Inferior parietal cortex (tissue), 1 donor: ENCODE measurements at regions not wholly inside any gene's neighbourhood (a gene's known extent, or its start where the extent isn't known, plus 50 kb on each side); places are given as distances from the start of the nearest gene placed in this dataset.

ENCODE experiments used
- DNase-seq: peaks from one replicate; pipeline ENCODE4 v3.0.0-alpha.2; 2016; ENCODE audit errors: extremely low spot score

- DNase-seq, result no peak
Measured at GRCh38 chr4:85260064-85260463, 214.9 kb upstream of the ARHGAP24 start.

- DNase-seq, result no peak
Measured at GRCh38 chr4:85265234-85265633, 209.7 kb upstream of the ARHGAP24 start.

GRCh38 chr4:85268188-85268587 lies 206.8 kb upstream of the ARHGAP24 start:
- DNase-seq, result no peak

GRCh38 chr4:85268961-85269360 lies 206.0 kb upstream of the ARHGAP24 start:
- DNase-seq, result no peak

- DNase-seq, result no peak
Measured at GRCh38 chr4:85274955-85275354, 200.0 kb upstream of the ARHGAP24 start.

- DNase-seq, result no peak
Measured at GRCh38 chr4:85280963-85281362, 194.0 kb upstream of the ARHGAP24 start.

- no peak for DNase-seq
Measured at GRCh38 chr4:85291226-85291625, 183.7 kb upstream of the ARHGAP24 start.

GRCh38 chr4:85298037-85298436 lies 176.9 kb upstream of the ARHGAP24 start:
- no peak for DNase-seq

DNA sequence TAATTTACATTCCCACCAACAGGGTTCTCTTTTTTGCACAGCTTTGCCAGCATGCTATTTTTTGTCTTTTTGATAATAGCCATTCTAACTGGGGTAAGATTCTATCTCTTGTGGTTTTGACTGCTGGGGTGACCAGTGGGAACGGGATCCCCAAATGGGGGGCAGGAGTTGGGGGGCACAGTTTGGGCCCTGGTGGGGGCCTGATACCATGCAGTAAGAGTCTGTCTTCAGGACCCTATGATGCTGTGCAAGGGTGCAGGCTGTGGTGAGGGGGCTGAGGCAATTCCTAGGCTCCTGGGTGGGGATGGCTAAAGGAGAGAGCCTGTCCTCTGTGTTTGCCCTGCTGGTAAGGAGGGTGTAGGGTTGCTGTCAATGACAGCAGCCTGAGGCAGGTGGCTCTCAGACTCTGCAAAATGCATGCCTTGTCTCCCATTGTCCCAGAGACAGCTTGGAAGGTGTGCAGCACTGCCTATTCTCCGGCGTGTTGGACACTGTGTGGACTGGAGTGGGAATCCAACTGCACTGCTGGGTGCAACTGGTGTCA lies 172.7 kb upstream of the ARHGAP24 start:
- no peak for DNase-seq

DNA sequence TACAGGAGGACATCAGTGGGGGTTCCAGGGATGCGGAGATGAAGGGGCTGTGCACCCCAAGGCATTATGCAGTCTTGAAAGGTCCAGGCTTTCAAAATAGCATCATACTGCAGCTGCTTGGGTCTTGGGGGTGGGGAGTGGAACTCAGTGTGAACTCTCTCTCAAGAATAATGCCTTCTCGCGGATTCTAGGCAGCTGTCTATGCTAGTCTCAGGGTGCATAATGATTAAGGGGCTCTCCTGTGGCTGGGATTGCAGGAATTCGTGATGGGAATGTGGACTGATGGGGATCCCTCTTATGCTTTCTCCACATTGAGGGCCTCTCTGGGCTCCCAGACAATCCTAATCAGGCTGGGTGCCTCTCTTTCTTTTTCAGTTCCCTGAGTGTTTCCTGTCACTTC lies 172.2 kb upstream of the ARHGAP24 start:
- no peak for DNase-seq

- DNase-seq, result no peak
Measured at GRCh38 chr4:85318415-85318814, 156.5 kb upstream of the ARHGAP24 start.

- no peak for DNase-seq
Measured at GRCh38 chr4:85358831-85359230, 116.1 kb upstream of the ARHGAP24 start.

- no peak for DNase-seq
Measured at GRCh38 chr4:85362550-85362949, 112.4 kb upstream of the ARHGAP24 start.

DNA sequence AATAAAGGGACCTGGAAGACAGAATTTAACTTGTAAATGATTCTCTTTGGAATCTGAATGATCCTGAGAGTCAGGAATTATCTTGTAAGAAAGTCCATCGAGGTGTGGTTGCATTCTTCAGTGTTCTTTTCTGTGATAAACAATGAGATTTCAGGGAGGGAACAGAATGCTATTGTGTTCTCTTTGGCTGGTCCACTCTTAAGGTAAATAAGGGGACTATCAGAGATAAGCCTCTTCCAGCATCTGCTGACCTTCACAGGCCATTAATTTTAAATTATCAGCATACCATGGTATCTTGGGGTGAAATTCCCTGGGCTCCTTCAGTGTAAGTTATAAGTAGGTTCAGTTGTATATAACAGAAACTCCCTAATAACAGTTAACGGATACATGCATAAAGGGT lies 107.1 kb upstream of the ARHGAP24 start:
- no peak for DNase-seq

- DNase-seq, result no peak
Measured at GRCh38 chr4:85368240-85368639, 106.7 kb upstream of the ARHGAP24 start.

DNA sequence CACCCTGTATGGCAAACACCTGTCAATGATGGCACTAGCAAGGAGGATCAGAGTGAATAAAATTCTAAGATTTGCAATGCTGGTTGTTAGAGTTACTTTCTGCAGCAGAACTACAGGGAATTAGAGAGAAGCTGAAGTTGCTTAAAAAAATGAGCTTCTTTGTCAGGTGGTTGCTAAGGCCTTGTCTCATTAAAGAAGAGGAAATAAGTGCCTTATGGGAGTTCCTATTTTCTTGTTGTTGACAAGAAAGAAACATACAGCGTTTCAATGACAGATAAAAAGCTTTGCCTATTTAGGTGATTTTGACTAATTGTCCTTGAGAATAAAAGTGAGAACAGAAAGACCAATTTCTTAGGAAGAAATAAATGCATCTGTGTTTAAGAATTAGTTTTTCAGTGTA lies 106.0 kb upstream of the ARHGAP24 start:
- no peak for DNase-seq

DNA sequence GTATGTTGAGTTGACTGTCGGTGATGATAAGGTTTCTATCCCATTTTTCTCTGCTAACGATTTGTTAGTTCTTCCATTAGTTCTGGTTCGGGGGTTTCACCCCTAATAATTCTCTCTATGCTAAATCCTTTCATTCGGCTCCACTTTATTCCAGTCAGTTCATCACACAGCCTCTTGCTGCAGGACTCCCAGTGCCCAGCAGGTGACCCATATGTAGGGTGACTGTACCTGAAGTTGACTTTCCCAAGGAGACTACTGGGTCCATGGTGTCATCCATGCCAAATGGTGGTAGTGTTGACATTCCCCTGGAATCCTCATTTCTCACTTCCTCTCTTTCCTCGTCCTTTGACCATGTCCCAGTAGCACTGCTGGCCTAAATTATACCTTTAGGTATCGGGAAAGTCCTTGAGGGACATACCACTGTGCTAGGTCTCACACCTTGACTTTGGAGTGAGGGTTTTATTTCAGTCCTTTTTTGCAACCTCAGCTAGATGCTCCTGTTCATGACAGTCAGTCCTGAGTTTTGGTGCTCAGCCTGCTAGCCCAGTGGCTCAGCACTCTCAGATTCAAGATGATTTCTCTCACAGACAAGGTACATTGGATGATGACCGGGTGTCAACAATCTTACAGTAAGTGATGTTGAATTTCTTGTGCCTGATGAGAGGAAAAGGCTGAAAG lies 105.1 kb upstream of the ARHGAP24 start:
- DNase-seq, result no peak

- peak; percentile 39 for DNase-seq
Measured at GRCh38 chr4:85370400-85371032, 104.4 kb upstream of the ARHGAP24 start.

- DNase-seq, result no peak
Measured at GRCh38 chr4:85372966-85373365, 102.0 kb upstream of the ARHGAP24 start.

DNA sequence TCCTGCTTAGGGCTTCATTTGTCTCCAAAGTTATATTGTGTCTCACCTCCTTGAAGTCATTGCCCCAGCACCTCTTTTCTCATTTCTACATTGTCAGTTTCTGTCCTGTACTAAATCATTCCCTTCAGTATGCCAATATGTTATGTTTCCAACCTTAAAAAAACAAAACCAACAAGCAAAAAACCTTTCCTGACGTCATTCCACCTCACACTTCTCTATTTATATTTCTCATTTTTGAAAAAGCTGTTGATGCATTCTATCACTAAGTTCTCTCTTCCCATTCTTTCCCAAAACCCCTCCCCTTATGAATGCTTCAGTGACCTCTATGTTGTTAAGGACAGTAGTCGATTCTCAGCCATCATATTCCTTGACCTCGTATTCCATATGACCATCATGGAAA lies 98.7 kb upstream of the ARHGAP24 start:
- DNase-seq, result no peak

DNA sequence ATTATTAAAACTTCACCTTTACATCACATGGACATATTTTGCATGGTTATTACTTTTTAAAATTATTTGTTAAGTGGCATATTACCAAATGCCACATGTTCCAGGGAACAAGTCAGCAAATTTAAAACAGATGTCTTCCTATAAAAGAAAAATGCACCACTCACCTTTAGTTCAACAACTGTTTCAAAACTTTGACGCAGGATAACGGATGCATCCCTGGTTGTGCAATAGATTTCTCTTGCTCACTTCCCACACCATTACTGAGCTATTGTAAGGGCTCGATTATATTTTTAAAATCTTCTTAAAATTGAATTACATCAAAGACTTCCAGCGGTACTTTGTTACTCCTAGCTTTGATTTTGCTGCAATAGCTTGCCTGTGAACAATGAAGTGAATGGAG lies 93.0 kb upstream of the ARHGAP24 start:
- DNase-seq, result no peak

DNA sequence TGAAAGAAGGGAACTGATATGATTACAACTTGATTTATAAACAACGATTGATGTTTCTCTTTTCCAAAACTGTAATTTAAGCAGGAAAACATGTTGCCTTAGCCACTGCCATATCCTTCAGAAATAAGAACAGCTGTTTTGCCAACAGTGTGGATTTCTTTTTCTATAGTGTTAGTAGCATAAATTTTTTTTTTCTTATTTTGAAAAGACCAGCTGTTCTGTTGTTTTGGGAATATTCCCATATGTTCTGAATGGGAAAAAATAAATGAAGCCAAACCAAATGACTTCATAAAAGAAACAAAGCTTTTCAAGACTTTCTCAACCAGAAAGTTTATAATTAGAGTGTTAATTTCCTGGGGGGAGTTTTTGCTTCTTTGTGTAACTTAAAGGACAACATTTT lies 83.9 kb upstream of the ARHGAP24 start:
- no peak for DNase-seq

GRCh38 chr4:85391589-85392410 lies 83.2 kb upstream of the ARHGAP24 start:
- no peak for DNase-seq
